ENCODE measurements at regions not wholly inside any gene's neighbourhood (a gene's known extent, or its start where the extent isn't known, plus 50 kb on each side); places are given as distances from the start of the nearest gene placed in this dataset.

- TF ChIP-seq EZH2phosphoT487 (IDR thresholded peaks at IDR 0.05; ENCODE audit: insufficient read depth, low read depth), result no peak
- no peak for TF ChIP-seq EZH2 (IDR thresholded peaks at IDR 0.05; ENCODE audit: insufficient read depth, poor library complexity, severe bottlenecking)
Measured at GRCh38 chr4:27775156-27775555, 914.5 kb downstream of the STIM2 start.
